ENCODE measurements at regions not wholly inside any gene's neighbourhood (a gene's known extent, or its start where the extent isn't known, plus 50 kb on each side); places are given as distances from the start of the nearest gene placed in this dataset.
"Not testable (repeated sequence)": the region's sequence is repeated elsewhere in the genome, so short reads cannot be mapped to it uniquely, and the experiment has no call there.

DNA sequence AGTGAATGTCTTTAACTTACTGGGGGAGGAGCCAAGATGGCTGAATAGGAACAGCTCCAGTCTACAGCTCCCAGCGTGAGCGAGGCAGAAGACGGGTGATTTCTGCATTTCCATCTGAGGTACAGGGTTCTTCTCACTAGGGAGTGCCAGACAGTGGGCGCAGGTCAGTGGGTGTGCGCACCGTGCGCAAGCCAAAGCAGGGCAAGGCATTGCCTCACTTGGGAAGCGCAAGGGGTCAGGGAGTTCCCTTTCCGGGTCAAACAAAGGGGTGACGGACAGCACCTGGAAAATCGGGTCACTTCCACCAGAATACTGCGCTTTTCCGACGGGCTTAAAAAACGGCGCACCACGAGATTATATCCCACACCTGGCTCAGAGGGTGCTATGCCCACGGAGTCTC lies 187.3 kb downstream of the CHIC2 start:
- not testable (repeated sequence) for TF ChIP-seq CTCF (IDR thresholded peaks at IDR 0.05; ENCODE audit: low read length); EZH2phosphoT487 (IDR thresholded peaks at IDR 0.05; ENCODE audit: low read length); EZH2 (optimal IDR thresholded peaks at IDR 0.05; ENCODE audit: low read depth, low read length)
